Endothelial cell of umbilical vein (primary cell): ENCODE measurements at regions not wholly inside any gene's neighbourhood (a gene's known extent, or its start where the extent isn't known, plus 50 kb on each side); places are given as distances from the start of the nearest gene placed in this dataset.

ENCODE experiments used
- BruUV-seq: library from RNA; stranded (reverse); fragments of 400-500 nt; replicated peaks from 2 replicates; lab custom pipeline; 2021; lab: Mats Ljungman, UMichigan
- CTCF ChIA-PET: fragments of 300-600, 350-600 bp; sonication (Branson Sonifier 250); formaldehyde crosslinking; loops from one replicate; lab custom pipeline; 2021; ENCODE audit warnings: antibody characterized with exemption, inconsistent platforms; lab: Charles Lee
- POLR2A ChIA-PET: fragments of 300-600, 350-600 bp; sonication (Branson Sonifier 250); formaldehyde crosslinking; loops from one replicate; lab custom pipeline; 2021; ENCODE audit warnings: antibody characterized with exemption, inconsistent platforms; lab: Charles Lee
- DNase-seq: peaks from one replicate; pipeline ENCODE4 v3.0.0-alpha.2; 2011; ENCODE audit warnings: low read depth, low spot score
- FAIRE-seq: peaks from 2 replicates; lab custom pipeline; 2011; peaks lifted over from hg19 to GRCh38; lab: Jason Lieb, UNC
- H2AFZ ChIP-seq: 2 replicates; pipeline ENCODE4 v1.6.0; 2012; ENCODE audit warnings: low read depth, low read length, control low read depth, inconsistent platforms
- H3K27ac ChIP-seq: 2 replicates; pipeline ENCODE4 v1.5.1; 2011; ENCODE audit warnings: low read depth, mild to moderate bottlenecking, control low read depth, low read length, moderate library complexity; ENCODE audit not compliant: insufficient read depth
- H3K27me3 ChIP-seq, 2 experiments: 2 replicates each; pipeline versions ENCODE4 v1.6.0 to v1.6.1; 2011; ENCODE audit warnings: low read length in 2 of 2, mixed read lengths in 1 of 2; ENCODE audit not compliant: control insufficient read depth in 2 of 2, insufficient read depth in 2 of 2
- H3K36me3 ChIP-seq, 2 experiments: 2 replicates in 1 of 2; 3 replicates in 1 of 2; pipeline ENCODE4 v1.5.1; 2011; ENCODE audit warnings: low read length in 2 of 2, mild to moderate bottlenecking in 1 of 2, moderate library complexity in 1 of 2; ENCODE audit not compliant: control insufficient read depth in 2 of 2, insufficient read depth in 2 of 2; ENCODE audit errors: extremely low read depth in 1 of 2
- H3K4me1 ChIP-seq: 3 replicates; pipeline ENCODE4 v1.5.1; 2011; ENCODE audit warnings: mild to moderate bottlenecking, low read length; ENCODE audit not compliant: control insufficient read depth, insufficient read depth; ENCODE audit errors: extremely low read depth
- H3K4me2 ChIP-seq: 2 replicates; pipeline ENCODE4 v1.6.1; 2011; ENCODE audit warnings: low read length, control low read depth, mixed read lengths; ENCODE audit not compliant: insufficient read depth
- H3K4me3 ChIP-seq, 3 experiments: fragments of 200-600 bp in 1 of 3; sonication (generic), shearing (Covaris generic) in 1 of 3; replicated peaks in 1 of 3; 2 replicates each; pipeline ENCODE4 v1.5.1; 2011 to 2016; ENCODE audit warnings: control low read depth in 3 of 3, low read length in 3 of 3, mild to moderate bottlenecking in 2 of 3, inconsistent platforms in 1 of 3, low read depth in 1 of 3, moderate library complexity in 1 of 3; ENCODE audit not compliant: insufficient read depth in 1 of 3
- H3K79me2 ChIP-seq: 2 replicates; pipeline ENCODE4 v1.6.0; 2012; ENCODE audit warnings: low read length, inconsistent platforms; ENCODE audit not compliant: control insufficient read depth, insufficient read depth
- H3K9ac ChIP-seq: replicated peaks from 2 replicates; pipeline ENCODE3; 2011; ENCODE audit warnings: low read length, control low read depth; ENCODE audit not compliant: insufficient read depth; ENCODE audit errors: extremely low read depth
- H3K9me1 ChIP-seq: replicated peaks from 3 replicates; pipeline ENCODE4 v1.6.0; 2011; ENCODE audit warnings: mild to moderate bottlenecking, low read length; ENCODE audit not compliant: control insufficient read depth, insufficient read depth; ENCODE audit errors: extremely low read depth
- H3K9me3 ChIP-seq: replicated peaks from 2 replicates; pipeline ENCODE4 v1.5.1; 2012; ENCODE audit warnings: low read length, inconsistent platforms; ENCODE audit not compliant: control insufficient read depth, insufficient read depth
- H4K20me1 ChIP-seq: replicated peaks from 2 replicates; pipeline ENCODE3; 2011; ENCODE audit warnings: mild to moderate bottlenecking, low read length; ENCODE audit not compliant: control insufficient read depth, insufficient read depth; ENCODE audit errors: extremely low read depth
- CTCF ChIP-seq, 2 donors: IDR thresholded peaks; 1 replicate in 1 of 2; 2 replicates in 1 of 2; pipeline ENCODE4 v1.5.1; 2011; ENCODE audit warnings: low read length in 2 of 2, mild to moderate bottlenecking in 2 of 2, moderate library complexity in 2 of 2, control low read depth in 1 of 2, inconsistent platforms in 1 of 2, low read depth in 1 of 2; ENCODE audit not compliant: insufficient read depth in 1 of 2; ENCODE audit errors: extremely low read depth in 1 of 2
- EZH2 ChIP-seq: IDR thresholded peaks from 2 replicates; pipeline ENCODE4 v1.6.1; 2012; ENCODE audit warnings: borderline replicate concordance, low read depth, mild to moderate bottlenecking, moderate library complexity, low read length, inconsistent platforms; ENCODE audit not compliant: severe bottlenecking
- MYC ChIP-seq: IDR thresholded peaks from one replicate; pipeline ENCODE4 v1.6.1; 2011; ENCODE audit warnings: mild to moderate bottlenecking, low read depth, low read length
- POLR2A ChIP-seq: IDR thresholded peaks from 2 replicates; pipeline ENCODE4 v1.6.1; 2012; ENCODE audit warnings: low read depth, mild to moderate bottlenecking, control low read depth, low read length
- dilution Hi-C: fragments of 300-500 bp; cut with MboI; formaldehyde crosslinking; loops from one replicate; pipeline ENCODE4 v1.15.0; 2019; ENCODE audit warnings: low sequenced_read_pairs; ENCODE audit not compliant: extremely low pct_ligation_motif_present
- intact Hi-C: fragments of 100-400 bp; cut with micrococcal nuclease; formaldehyde crosslinking; loops from one replicate; pipeline ENCODE4 v1.10.0; 2022
- TF ChIP-seq, protein P1 (sequence below): IDR thresholded peaks from 2 replicates; pipeline ENCODE4 v1.6.1; 2011; ENCODE audit not compliant: insufficient read depth, insufficient read length

- TF ChIP-seq, protein P1, sequence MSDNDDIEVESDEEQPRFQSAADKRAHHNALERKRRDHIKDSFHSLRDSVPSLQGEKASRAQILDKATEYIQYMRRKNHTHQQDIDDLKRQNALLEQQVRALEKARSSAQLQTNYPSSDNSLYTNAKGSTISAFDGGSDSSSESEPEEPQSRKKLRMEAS = no peak
- dilution Hi-C loops (no loop called here), intact Hi-C loops (no loop called here)
- CTCF ChIA-PET = no interaction called here
- Histone ChIP-seq H4K20me1 (no peaks in the 10 kb centered on the region), H3K4me1 (no peaks in the 10 kb centered on the region), H3K9me3 (no peaks in the 10 kb centered on the region), H3K4me3 (no peak overlapping the region), H3K27me3 (no peaks in the 10 kb centered on the region), H3K9ac (no peak overlapping the region), H3K36me3 (no peaks in the 10 kb centered on the region), H3K27ac (no peak overlapping the region), H3K4me2 (no peak overlapping the region), H2AFZ (no peak overlapping the region), H3K9me1 (no peaks in the 10 kb centered on the region), H3K79me2 (no peaks in the 10 kb centered on the region)
- DNase-seq (no peak), FAIRE-seq (no peak)
- POLR2A ChIA-PET = no interaction called here
- no TSS peak for BruUV-seq
Observed at GRCh38 chrX:117768861-117769604, 347.6 kb downstream of the KLHL13 start.

- no peak overlapping the region for H2AFZ ChIP-seq
- no peaks in the 10 kb centered on the region for H3K79me2 ChIP-seq
- H3K36me3 ChIP-seq = no peaks in the 10 kb centered on the region
- H3K4me3 ChIP-seq = no peak overlapping the region
- no TSS peak for BruUV-seq
- dilution Hi-C loops = no loop called here
- H3K9ac ChIP-seq = no peak overlapping the region
- no peak overlapping the region for H3K27ac ChIP-seq
- FAIRE-seq (no peak), DNase-seq (no peak)
- no peaks in the 10 kb centered on the region for H3K27me3 ChIP-seq
- no peak overlapping the region for H3K4me2 ChIP-seq
- H4K20me1 ChIP-seq = no peaks in the 10 kb centered on the region
- H3K4me1 ChIP-seq = no peaks in the 10 kb centered on the region
- intact Hi-C loops = no loop called here
- ChIA-PET POLR2A (no interaction called here), CTCF (no interaction called here)
- no peaks in the 10 kb centered on the region for H3K9me1 ChIP-seq
- no peaks in the 10 kb centered on the region for H3K9me3 ChIP-seq
- no peak for TF ChIP-seq EZH2
- TF ChIP-seq POLR2A = no peak
- no peak for TF ChIP-seq CTCF (IDR thresholded peaks at IDR 0.05; ENCODE audit: extremely low read depth in 1 of 2, insufficient read depth in 1 of 2, low read depth in 1 of 2, low read length in 2 of 2)
- no peak for TF ChIP-seq MYC
Observed at GRCh38 chrX:117765211-117765610, 351.4 kb downstream of the KLHL13 start.
